WTC11 (cell line): ENCODE measurements at regions not wholly inside any gene's neighbourhood (a gene's known extent, or its start where the extent isn't known, plus 50 kb on each side); places are given as distances from the start of the nearest gene placed in this dataset.
A peak's percentile ranks its signal among the peaks of the same experiment; 100 is the strongest.

Source experiments
- ATAC-seq: fragments of 200-7000 bp; cut with Tn5 transposase; 2 replicates; pipeline ENCODE4 v1.10.0; 2021; ENCODE audit warnings: mild to moderate bottlenecking, moderate library complexity
- CTCF ChIA-PET: fragments of 300-600 bp; sonication (Branson Sonifier 250); formaldehyde crosslinking; loops from one replicate; lab custom pipeline; 2021; ENCODE audit warnings: antibody characterized with exemption; lab: Charles Lee
- POLR2A ChIA-PET: fragments of 350-600 bp; sonication (Branson Sonifier 250); formaldehyde crosslinking; loops from one replicate; lab custom pipeline; 2021; ENCODE audit warnings: antibody characterized with exemption; lab: Charles Lee
- DNase-seq: peaks from one replicate; pipeline ENCODE4 v3.0.0; 2021; ENCODE audit warnings: low spot score
- H3K27ac Mint-ChIP-seq: 2 replicates; pipeline ENCODE4 v1.8.0; 2021; ENCODE audit warnings: mixed read lengths
- H3K27me3 Mint-ChIP-seq: 2 replicates; pipeline ENCODE4 v1.8.0; 2021; ENCODE audit warnings: low read depth, mild to moderate bottlenecking, moderate library complexity, mixed read lengths
- H3K36me3 Mint-ChIP-seq: 2 replicates; pipeline ENCODE4 v1.8.0; 2021; ENCODE audit warnings: mixed read lengths
- H3K4me1 Mint-ChIP-seq: 2 replicates; pipeline ENCODE4 v1.8.0; 2022; ENCODE audit warnings: mixed read lengths
- H3K4me3 Mint-ChIP-seq: 2 replicates; pipeline ENCODE4 v1.8.0; 2021; ENCODE audit warnings: mild to moderate bottlenecking, moderate library complexity, mixed read lengths
- H3K9me3 Mint-ChIP-seq: 2 replicates; pipeline ENCODE4 v1.8.0; 2021; ENCODE audit warnings: mixed read lengths
- CDX4 ChIP-seq: fragments of 250-450 bp; sonication (Bioruptor Pico); IDR thresholded peaks from 2 replicates; pipeline ENCODE4 v1.9.0; 2021; ENCODE audit warnings: moderate library complexity, mild to moderate bottlenecking, inconsistent platforms, borderline replicate concordance
- GABPB1 ChIP-seq: sonication (generic); formaldehyde crosslinking; IDR thresholded peaks from 2 replicates; pipeline ENCODE4 v1.8.1; 2023; ENCODE audit warnings: mild to moderate bottlenecking, missing genetic modification reagents
- TCF7 ChIP-seq: sonication (generic); formaldehyde crosslinking; IDR thresholded peaks from 2 replicates; pipeline ENCODE4 v1.8.0; 2022; ENCODE audit warnings: mild to moderate bottlenecking, low read depth, missing genetic modification reagents, moderate library complexity
- ZNF232 ChIP-seq: sonication (generic); formaldehyde crosslinking; IDR thresholded peaks from 2 replicates; pipeline ENCODE4 v1.8.0; 2022; ENCODE audit warnings: mild to moderate bottlenecking, missing genetic modification reagents
- ZNF423 ChIP-seq: fragments of 250-450 bp; sonication (Bioruptor Pico); IDR thresholded peaks from 2 replicates; pipeline ENCODE4 v2.1.2; 2022; ENCODE audit warnings: mild to moderate bottlenecking, moderate library complexity
- ZNF425 ChIP-seq: fragments of 250-450 bp; sonication (Bioruptor Pico); conservative IDR thresholded peaks from 2 replicates; pipeline ENCODE4 v1.9.0; 2021; ENCODE audit warnings: mild to moderate bottlenecking
- TF ChIP-seq, protein P1 (sequence below): sonication (generic); formaldehyde crosslinking; IDR thresholded peaks from 2 replicates; pipeline ENCODE4 v1.8.0; 2023; ENCODE audit warnings: missing genetic modification reagents, mild to moderate bottlenecking, borderline replicate concordance
- TF ChIP-seq, protein P2 (sequence below): sonication (generic); formaldehyde crosslinking; IDR thresholded peaks from 2 replicates; pipeline ENCODE4 v1.8.1; 2023; ENCODE audit warnings: mild to moderate bottlenecking, missing genetic modification reagents, borderline replicate concordance

DNA sequence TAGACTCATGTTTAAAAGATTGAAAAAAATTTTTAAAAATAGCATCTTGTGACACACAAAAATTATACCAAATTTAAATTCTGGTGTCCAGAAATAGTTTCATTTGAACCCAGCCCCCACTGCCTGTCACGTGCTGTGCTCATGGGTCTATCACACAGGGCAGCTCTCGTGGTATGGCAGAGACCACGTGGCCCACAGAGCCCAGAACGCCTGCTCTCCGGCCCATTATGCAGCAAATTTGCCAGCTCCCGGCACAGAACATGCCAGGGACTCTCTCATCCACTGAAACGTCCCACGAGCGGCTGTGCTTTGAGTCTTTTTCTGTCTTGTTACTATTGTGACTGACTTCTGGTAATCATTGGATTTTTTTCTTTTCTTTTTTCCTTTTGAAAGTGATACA, 224.3 kb downstream of the TTLL2 start:
- Mint-ChIP-seq H3K36me3 (no peaks in the 10 kb centered on the region), H3K9me3 (no peaks in the 10 kb centered on the region), H3K4me3 (no peak overlapping the region), H3K27ac (no peak overlapping the region), H3K27me3 (no peaks in the 10 kb centered on the region), H3K4me1 (peaks cover 2% of the 10 kb centered on the region; the same call in 1 of the 2 replicates)
- ChIA-PET CTCF (interaction anchor here (1.0 kb wide), 1 partner anchor 39 kb away, joined by 3 read pairs; no protein-coding TSS in a partner anchor), POLR2A (no interaction called here)
- ATAC-seq (no peak), DNase-seq (no peak)
- TF ChIP-seq GABPB1 = peak; percentile 32; the same call in 1 of the 2 replicates
- TF ChIP-seq, protein P1, sequence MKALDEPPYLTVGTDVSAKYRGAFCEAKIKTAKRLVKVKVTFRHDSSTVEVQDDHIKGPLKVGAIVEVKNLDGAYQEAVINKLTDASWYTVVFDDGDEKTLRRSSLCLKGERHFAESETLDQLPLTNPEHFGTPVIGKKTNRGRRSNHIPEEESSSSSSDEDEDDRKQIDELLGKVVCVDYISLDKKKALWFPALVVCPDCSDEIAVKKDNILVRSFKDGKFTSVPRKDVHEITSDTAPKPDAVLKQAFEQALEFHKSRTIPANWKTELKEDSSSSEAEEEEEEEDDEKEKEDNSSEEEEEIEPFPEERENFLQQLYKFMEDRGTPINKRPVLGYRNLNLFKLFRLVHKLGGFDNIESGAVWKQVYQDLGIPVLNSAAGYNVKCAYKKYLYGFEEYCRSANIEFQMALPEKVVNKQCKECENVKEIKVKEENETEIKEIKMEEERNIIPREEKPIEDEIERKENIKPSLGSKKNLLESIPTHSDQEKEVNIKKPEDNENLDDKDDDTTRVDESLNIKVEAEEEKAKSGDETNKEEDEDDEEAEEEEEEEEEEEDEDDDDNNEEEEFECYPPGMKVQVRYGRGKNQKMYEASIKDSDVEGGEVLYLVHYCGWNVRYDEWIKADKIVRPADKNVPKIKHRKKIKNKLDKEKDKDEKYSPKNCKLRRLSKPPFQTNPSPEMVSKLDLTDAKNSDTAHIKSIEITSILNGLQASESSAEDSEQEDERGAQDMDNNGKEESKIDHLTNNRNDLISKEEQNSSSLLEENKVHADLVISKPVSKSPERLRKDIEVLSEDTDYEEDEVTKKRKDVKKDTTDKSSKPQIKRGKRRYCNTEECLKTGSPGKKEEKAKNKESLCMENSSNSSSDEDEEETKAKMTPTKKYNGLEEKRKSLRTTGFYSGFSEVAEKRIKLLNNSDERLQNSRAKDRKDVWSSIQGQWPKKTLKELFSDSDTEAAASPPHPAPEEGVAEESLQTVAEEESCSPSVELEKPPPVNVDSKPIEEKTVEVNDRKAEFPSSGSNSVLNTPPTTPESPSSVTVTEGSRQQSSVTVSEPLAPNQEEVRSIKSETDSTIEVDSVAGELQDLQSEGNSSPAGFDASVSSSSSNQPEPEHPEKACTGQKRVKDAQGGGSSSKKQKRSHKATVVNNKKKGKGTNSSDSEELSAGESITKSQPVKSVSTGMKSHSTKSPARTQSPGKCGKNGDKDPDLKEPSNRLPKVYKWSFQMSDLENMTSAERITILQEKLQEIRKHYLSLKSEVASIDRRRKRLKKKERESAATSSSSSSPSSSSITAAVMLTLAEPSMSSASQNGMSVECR (CRISPR knock-in tag) = no peak

DNA sequence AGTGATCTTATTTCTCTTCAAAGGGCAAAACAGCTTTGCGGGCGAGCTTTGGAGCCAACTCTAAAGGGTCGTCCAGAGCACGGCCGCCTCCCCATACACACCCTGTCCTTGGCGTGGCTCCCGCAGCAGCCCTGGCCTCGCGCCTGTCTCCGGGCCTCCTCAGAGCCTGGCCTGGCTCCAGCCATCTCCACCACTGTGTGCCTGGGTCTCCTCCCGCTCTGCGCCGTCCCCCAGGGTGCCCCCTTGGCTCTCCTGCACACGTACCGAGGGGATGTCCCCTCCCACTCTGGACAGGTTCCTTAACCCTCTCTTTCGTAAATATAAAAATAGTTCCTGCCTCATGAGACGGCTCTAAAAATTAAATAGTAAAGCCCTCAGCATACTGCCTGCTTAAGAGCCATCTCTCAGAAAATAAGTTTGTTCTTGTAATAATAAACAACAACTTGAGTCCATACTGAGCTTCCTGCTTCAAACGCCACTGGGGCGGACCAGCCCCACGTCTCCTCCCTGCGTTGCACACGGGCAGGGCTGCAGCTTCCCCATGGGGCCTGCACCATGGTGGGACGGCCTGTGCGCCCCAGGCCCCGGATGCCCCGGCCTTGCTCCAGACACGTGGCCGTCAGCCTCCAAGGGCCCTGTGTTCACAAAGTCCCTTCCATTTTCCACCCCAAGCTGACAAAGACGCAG, 226.2 kb downstream of the TTLL2 start:
- Mint-ChIP-seq H3K27ac (no peak overlapping the region), H3K27me3 (no peaks in the 10 kb centered on the region), H3K36me3 (peaks cover 4% of the 10 kb centered on the region), H3K4me1 (peaks cover 2% of the 10 kb centered on the region; the same call in 1 of the 2 replicates), H3K4me3 (no peak overlapping the region)
- ChIA-PET POLR2A (no interaction called here), CTCF (no interaction called here)
- DNase-seq (no peak), ATAC-seq (no peak)
- TF ChIP-seq TCF7 (no peak), CDX4 (CRISPR knock-in tag) (no peak), ZNF232 (CRISPR knock-in tag) (no peak), ZNF425 (CRISPR knock-in tag) (no peak), ZNF423 (CRISPR knock-in tag) (no peak)
- TF ChIP-seq, protein P1 (CRISPR knock-in tag) = no peak
- TF ChIP-seq, protein P2, sequence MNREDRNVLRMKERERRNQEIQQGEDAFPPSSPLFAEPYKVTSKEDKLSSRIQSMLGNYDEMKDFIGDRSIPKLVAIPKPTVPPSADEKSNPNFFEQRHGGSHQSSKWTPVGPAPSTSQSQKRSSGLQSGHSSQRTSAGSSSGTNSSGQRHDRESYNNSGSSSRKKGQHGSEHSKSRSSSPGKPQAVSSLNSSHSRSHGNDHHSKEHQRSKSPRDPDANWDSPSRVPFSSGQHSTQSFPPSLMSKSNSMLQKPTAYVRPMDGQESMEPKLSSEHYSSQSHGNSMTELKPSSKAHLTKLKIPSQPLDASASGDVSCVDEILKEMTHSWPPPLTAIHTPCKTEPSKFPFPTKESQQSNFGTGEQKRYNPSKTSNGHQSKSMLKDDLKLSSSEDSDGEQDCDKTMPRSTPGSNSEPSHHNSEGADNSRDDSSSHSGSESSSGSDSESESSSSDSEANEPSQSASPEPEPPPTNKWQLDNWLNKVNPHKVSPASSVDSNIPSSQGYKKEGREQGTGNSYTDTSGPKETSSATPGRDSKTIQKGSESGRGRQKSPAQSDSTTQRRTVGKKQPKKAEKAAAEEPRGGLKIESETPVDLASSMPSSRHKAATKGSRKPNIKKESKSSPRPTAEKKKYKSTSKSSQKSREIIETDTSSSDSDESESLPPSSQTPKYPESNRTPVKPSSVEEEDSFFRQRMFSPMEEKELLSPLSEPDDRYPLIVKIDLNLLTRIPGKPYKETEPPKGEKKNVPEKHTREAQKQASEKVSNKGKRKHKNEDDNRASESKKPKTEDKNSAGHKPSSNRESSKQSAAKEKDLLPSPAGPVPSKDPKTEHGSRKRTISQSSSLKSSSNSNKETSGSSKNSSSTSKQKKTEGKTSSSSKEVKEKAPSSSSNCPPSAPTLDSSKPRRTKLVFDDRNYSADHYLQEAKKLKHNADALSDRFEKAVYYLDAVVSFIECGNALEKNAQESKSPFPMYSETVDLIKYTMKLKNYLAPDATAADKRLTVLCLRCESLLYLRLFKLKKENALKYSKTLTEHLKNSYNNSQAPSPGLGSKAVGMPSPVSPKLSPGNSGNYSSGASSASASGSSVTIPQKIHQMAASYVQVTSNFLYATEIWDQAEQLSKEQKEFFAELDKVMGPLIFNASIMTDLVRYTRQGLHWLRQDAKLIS (CRISPR knock-in tag) = no peak
- TF ChIP-seq, all 79 proteins: peak for 0
- H3K9me3 Mint-ChIP-seq = peaks cover 9% of the 10 kb centered on the region
